ENCODE measurements at regions not wholly inside any gene's neighbourhood (a gene's known extent, or its start where the extent isn't known, plus 50 kb on each side); places are given as distances from the start of the nearest gene placed in this dataset.

- no peak for TF ChIP-seq CTCF (IDR thresholded peaks at IDR 0.05; ENCODE audit: extremely low read depth, missing control alignments)
- no peak for DNase-seq (ENCODE audit: low spot score)
Measured at GRCh38 chr2:42888321-42889245, 96.2 kb upstream of the HAAO start.

GRCh38 chr2:42886921-42887320, 94.5 kb upstream of the HAAO start:
- TF ChIP-seq CTCF (IDR thresholded peaks at IDR 0.05; ENCODE audit: extremely low read depth, missing control alignments), result no peak
- DNase-seq (ENCODE audit: low spot score), result no peak

GRCh38 chr2:42882756-42883155, 90.4 kb upstream of the HAAO start:
- DNase-seq (ENCODE audit: low spot score), result no peak
- no peak for TF ChIP-seq CTCF (IDR thresholded peaks at IDR 0.05; ENCODE audit: extremely low read depth, missing control alignments)

GRCh38 chr2:42881732-42882131, 89.3 kb upstream of the HAAO start:
- no peak for DNase-seq (ENCODE audit: low spot score)
- TF ChIP-seq CTCF (IDR thresholded peaks at IDR 0.05; ENCODE audit: extremely low read depth, missing control alignments), result no peak

GRCh38 chr2:42880738-42881690, 88.6 kb upstream of the HAAO start:
- no peak for DNase-seq (ENCODE audit: low spot score)
- TF ChIP-seq CTCF (IDR thresholded peaks at IDR 0.05; ENCODE audit: extremely low read depth, missing control alignments), result no peak

GRCh38 chr2:42879913-42880737, 87.7 kb upstream of the HAAO start:
- no peak for DNase-seq (ENCODE audit: low spot score)
- no peak for TF ChIP-seq CTCF (IDR thresholded peaks at IDR 0.05; ENCODE audit: extremely low read depth, missing control alignments)

Data from GM20000 (cell line).